Activated naive CD4-positive, alpha-beta T cell treated with anti-CD3 and anti-CD28 coated beads for 36 hours (primary cell): ENCODE measurements at regions not wholly inside any gene's neighbourhood (a gene's known extent, or its start where the extent isn't known, plus 50 kb on each side); places are given as distances from the start of the nearest gene placed in this dataset.

ENCODE experiments used
- CTCF ChIA-PET: fragments of 350-600 bp; sonication (Branson Sonifier 250); formaldehyde crosslinking; loops from one replicate; lab custom pipeline; 2021; ENCODE audit warnings: antibody characterized with exemption; lab: Charles Lee
- DNase-seq: peaks from one replicate; pipeline ENCODE4 v3.0.0-alpha.2; 2020
- H3K27ac Mint-ChIP-seq: one replicate; pipeline ENCODE4 v1.8.0; 2021; ENCODE audit warnings: mild to moderate bottlenecking, mixed read lengths
- H3K27me3 Mint-ChIP-seq: one replicate; pipeline ENCODE4 v1.8.0; 2021; ENCODE audit warnings: low read depth, mixed read lengths
- H3K36me3 Mint-ChIP-seq: one replicate; pipeline ENCODE4 v1.8.0; 2021; ENCODE audit warnings: low read depth, mixed read lengths
- H3K4me1 Mint-ChIP-seq: one replicate; pipeline ENCODE4 v1.8.0; 2021; ENCODE audit warnings: low read depth, mixed read lengths
- H3K4me3 Mint-ChIP-seq: one replicate; pipeline ENCODE4 v1.8.0; 2021; ENCODE audit warnings: mild to moderate bottlenecking, moderate library complexity, mixed read lengths
- H3K9me3 Mint-ChIP-seq: one replicate; pipeline ENCODE4 v1.8.0; 2021; ENCODE audit warnings: mixed read lengths
- intact Hi-C: fragments of 100-400 bp; cut with micrococcal nuclease; formaldehyde crosslinking; loops from one replicate; pipeline ENCODE4 v1.15.1; 2023

DNA sequence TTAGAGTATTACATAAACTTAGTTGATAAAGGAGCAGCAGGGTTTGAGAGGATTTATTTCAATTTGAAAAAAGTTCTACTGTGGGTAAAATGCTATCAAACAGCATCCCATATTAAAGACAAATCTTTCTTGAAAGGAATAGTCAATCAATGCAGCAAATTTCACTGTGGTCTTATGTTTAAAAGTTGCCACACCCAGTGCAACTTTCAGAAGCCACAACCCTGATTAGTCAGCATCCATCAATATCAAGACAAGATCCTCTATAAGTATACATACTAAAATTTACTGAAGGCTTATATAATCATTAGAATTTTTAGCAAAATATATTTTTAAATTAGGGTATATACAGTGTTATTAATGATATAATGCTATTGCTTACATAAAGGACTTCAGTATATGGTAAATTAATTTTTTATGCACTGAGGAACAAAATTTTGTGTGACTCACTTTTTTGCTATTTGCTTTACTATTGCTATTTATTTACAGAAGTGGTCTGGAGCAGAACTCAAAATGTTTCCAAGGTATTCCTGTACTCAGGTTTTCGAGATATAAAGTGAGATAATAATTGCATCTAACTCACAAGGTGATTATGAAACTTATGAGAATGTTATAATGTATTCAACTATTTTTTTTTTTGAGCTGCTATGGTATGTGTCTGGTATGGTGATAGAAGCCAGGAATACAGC is 1127.6 kb downstream of the ADGRL3 start:
- H3K27me3 Mint-ChIP-seq, result no peaks in the 10 kb centered on the region
- no peaks in the 10 kb centered on the region for H3K36me3 Mint-ChIP-seq
- intact Hi-C loops, result no loop called here
- no peaks in the 10 kb centered on the region for H3K4me1 Mint-ChIP-seq
- H3K4me3 Mint-ChIP-seq, result no peak overlapping the region
- H3K9me3 Mint-ChIP-seq, result no peaks in the 10 kb centered on the region
- CTCF ChIA-PET, result no interaction called here
- no peak for DNase-seq
- H3K27ac Mint-ChIP-seq, result no peak overlapping the region

DNA sequence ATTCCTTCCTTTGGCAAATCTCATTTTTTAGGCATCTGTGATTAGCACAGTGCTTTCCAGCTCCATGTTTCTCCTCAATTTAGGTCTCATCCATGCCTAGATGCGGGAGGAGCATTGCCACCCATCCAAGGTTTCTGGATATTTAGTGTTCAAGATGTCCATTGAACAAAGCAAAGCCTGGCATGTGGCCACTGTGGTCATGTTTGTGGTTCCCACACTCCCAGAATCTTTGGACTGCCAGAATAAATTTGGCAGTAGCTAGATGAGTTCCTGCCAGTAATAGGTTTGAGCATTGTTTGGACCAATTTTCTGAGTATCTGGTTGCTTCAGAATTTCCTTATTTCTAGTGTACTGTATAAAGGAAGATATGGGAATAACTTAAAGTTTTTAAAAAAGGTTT is 1124.1 kb downstream of the ADGRL3 start:
- H3K4me1 Mint-ChIP-seq, result no peaks in the 10 kb centered on the region

DNA sequence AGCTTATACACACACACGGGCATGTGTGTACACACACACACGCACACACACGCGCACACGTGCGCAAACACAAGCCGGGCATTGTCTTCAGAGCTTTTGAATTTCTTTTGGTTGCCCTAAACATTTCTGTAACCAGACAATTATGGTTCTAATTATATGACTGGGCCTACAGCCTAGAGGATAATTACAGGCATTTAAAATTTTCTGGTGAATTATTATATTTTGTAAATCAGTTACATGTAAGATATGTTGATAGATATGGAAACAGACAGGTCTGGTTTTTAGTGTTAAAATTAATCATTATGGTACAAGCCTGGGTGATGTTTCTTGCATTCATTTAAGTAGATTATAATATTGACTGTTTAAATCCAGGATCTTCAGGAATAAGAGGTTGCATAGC is 1120.5 kb downstream of the ADGRL3 start:
- peaks cover 11% of the 10 kb centered on the region for H3K9me3 Mint-ChIP-seq
- intact Hi-C loops, result no loop called here
- DNase-seq, result no peak
- no peak overlapping the region for H3K27ac Mint-ChIP-seq
- CTCF ChIA-PET, result no interaction called here
- no peaks in the 10 kb centered on the region for H3K36me3 Mint-ChIP-seq
- H3K27me3 Mint-ChIP-seq, result no peaks in the 10 kb centered on the region
- no peaks in the 10 kb centered on the region for H3K4me1 Mint-ChIP-seq
- H3K4me3 Mint-ChIP-seq, result no peak overlapping the region

More for the DNA sequence above, 1124.1 kb downstream of the ADGRL3 start:
- no peaks in the 10 kb centered on the region for H3K36me3 Mint-ChIP-seq
- no peak overlapping the region for H3K4me3 Mint-ChIP-seq
- DNase-seq, result no peak
- H3K27me3 Mint-ChIP-seq, result no peaks in the 10 kb centered on the region
- intact Hi-C loops, result no loop called here
- H3K9me3 Mint-ChIP-seq, result peaks cover 1% of the 10 kb centered on the region
- CTCF ChIA-PET, result no interaction called here
- H3K27ac Mint-ChIP-seq, result no peak overlapping the region

DNA sequence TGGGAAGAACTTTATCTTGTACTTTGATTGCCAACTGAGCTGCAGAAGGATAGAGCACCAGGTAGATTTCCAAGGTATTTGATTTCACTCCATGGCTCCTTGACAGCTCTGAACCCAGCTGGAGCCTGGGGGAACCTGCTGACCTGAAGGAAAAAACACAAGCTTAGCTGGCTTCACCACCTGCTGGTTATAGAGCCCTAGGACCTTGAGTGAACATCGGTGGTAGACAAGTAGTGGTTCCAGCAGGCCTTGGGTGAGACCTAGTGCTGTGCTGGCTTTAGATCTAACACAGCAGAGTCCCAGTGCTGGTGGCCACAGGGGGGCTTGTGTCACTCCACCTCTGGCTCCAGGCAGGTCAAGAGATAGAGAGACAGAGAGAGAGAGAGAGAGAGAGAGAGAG is 1102.6 kb downstream of the ADGRL3 start:
- Mint-ChIP-seq H3K9me3 (peaks cover 20% of the 10 kb centered on the region), H3K36me3 (no peaks in the 10 kb centered on the region), H3K27me3 (no peaks in the 10 kb centered on the region), H3K4me1 (no peaks in the 10 kb centered on the region), H3K27ac (no peak overlapping the region), H3K4me3 (no peak overlapping the region)
- intact Hi-C loops, result no loop called here
- CTCF ChIA-PET, result no interaction called here
- no peak for DNase-seq

DNA sequence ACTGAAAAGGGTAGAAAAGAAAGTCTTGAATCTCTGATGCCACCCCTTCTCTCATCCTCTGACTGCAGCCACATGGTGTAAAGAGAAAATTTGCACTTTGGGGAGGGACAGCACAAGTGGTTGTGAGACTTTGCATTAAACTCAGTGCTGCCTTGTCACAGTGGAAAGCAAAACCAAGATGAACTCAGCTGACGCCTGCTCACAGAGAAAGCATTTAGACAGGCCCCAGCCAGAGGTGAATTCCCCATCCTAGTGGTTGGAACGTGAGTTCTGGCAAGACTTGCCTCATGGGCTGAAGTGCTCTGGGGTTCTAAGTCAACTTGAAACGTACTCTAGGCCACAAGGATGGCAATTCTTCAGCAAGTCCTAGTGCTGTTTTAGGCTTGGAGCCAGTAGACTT is 1101.4 kb downstream of the ADGRL3 start:
- H3K27ac Mint-ChIP-seq, result no peak overlapping the region
- H3K4me1 Mint-ChIP-seq, result no peaks in the 10 kb centered on the region
- no peaks in the 10 kb centered on the region for H3K27me3 Mint-ChIP-seq
- CTCF ChIA-PET, result no interaction called here
- intact Hi-C loops, result no loop called here
- H3K9me3 Mint-ChIP-seq, result peaks cover 18% of the 10 kb centered on the region
- no peaks in the 10 kb centered on the region for H3K36me3 Mint-ChIP-seq
- H3K4me3 Mint-ChIP-seq, result no peak overlapping the region
- DNase-seq, result no peak

DNA sequence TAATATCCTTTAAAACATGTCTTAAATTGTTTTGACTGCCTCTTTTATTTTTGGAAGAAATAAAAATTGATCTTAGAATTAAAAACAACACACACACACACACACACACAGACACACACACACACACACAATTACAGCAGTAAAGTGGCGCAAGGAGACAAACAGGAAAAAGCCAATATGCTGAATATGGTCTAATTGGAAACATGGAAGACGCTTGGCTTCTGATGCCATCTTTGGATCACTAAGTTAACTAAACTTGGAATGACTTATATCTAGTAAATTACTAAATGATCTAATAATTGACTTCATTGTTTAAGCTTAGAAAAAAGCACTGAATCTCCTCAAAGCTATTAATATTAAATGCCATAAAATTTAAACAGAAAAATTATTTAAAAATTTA is 1093.4 kb downstream of the ADGRL3 start:
- intact Hi-C loops, result no loop called here
- peaks cover 11% of the 10 kb centered on the region for H3K9me3 Mint-ChIP-seq
- H3K36me3 Mint-ChIP-seq, result no peaks in the 10 kb centered on the region
- no peaks in the 10 kb centered on the region for H3K4me1 Mint-ChIP-seq
- no peak for DNase-seq
- no peaks in the 10 kb centered on the region for H3K27me3 Mint-ChIP-seq
- CTCF ChIA-PET, result no interaction called here
- H3K4me3 Mint-ChIP-seq, result no peak overlapping the region
- no peak overlapping the region for H3K27ac Mint-ChIP-seq

DNA sequence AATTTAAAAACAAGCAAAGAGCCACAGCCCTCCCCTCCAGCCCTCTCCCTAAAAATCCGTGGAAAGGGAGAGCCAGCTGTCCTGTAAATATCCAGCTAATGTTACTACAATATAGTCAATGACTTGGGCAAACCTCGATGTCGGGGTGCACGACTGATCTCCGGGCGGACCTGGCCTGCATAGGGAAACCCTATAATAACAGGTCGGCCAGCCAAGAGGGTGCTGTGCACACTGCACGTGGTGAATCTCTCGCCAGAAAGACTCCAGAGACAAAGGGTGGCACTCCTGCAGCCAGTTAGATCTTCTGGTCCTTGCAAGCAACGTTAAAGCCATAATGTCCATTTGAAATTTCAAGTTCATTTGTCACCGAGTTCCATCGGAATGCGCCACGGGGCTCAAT is 1092.8 kb downstream of the ADGRL3 start:
- intact Hi-C loops, result no loop called here
- H3K36me3 Mint-ChIP-seq, result no peaks in the 10 kb centered on the region
- CTCF ChIA-PET, result no interaction called here
- peaks cover 11% of the 10 kb centered on the region for H3K9me3 Mint-ChIP-seq
- no peak overlapping the region for H3K4me3 Mint-ChIP-seq
- no peaks in the 10 kb centered on the region for H3K4me1 Mint-ChIP-seq
- DNase-seq, result no peak
- H3K27me3 Mint-ChIP-seq, result no peaks in the 10 kb centered on the region
- no peak overlapping the region for H3K27ac Mint-ChIP-seq

DNA sequence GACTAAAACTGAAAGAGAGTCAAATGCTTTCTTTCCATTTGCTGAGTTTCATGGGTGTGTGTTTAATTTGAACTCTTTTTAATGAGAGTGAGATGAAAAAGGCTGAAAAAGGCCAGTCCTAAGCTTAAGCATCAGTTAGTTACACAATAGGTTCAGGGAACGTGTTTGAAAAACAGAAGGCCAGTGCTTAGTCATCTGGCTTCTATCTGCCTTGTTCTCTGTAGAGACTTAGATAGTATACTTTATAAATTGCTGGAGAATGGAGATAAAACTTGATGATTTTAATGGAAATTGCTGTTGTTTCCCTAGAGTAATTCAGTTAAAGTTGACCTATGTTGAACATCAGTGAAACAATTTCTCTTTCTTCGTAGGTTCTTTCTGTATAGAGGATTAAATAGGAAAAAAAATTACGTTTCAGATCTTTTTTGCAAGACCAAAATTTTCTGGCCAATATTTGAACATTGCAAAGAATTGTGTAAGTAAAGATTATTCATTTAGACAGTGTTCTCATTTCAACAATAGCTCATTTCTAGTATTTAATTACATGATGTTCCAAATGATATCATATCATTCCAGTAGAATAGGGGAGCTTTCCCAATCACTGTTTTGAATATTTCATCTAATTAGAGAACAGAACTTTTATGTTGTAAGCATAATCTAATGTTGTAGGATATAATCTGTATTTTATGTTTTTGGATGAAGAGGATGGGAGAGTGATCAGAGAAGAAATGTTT is 1088.8 kb downstream of the ADGRL3 start:
- CTCF ChIA-PET, result interaction anchor here (0.6 kb wide), 1 partner anchor 963 kb away, joined by 3 read pairs; no protein-coding TSS in a partner anchor
- intact Hi-C loops, result no loop called here
- Mint-ChIP-seq H3K36me3 (no peaks in the 10 kb centered on the region), H3K9me3 (peaks cover 6% of the 10 kb centered on the region), H3K27me3 (no peaks in the 10 kb centered on the region), H3K4me1 (no peaks in the 10 kb centered on the region), H3K27ac (no peak overlapping the region), H3K4me3 (no peak overlapping the region)
- DNase-seq, result no peak

DNA sequence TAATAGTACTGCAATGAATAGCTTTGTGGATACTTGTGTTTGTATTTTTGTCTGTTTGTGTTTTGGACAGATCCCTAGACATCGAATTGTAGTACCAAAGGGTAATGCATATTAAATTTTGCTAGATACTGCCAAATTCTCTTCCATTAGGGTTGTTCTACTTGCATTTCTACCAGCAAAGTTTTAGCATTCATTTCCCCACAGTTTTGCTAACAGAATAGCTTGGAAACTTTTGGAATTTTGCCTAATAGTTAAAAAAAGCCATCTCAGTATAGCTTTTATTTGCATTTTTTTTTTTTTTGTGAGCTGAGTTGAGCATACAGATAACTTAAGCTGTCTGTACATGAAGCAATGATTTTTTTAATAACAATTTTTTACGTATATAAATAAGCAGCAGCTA is 1084.9 kb downstream of the ADGRL3 start:
- DNase-seq, result no peak
- no peaks in the 10 kb centered on the region for H3K27me3 Mint-ChIP-seq
- H3K36me3 Mint-ChIP-seq, result no peaks in the 10 kb centered on the region
- intact Hi-C loops, result no loop called here
- CTCF ChIA-PET, result no interaction called here
- peaks cover 6% of the 10 kb centered on the region for H3K9me3 Mint-ChIP-seq
- no peaks in the 10 kb centered on the region for H3K4me1 Mint-ChIP-seq
- H3K27ac Mint-ChIP-seq, result no peak overlapping the region
- H3K4me3 Mint-ChIP-seq, result no peak overlapping the region

DNA sequence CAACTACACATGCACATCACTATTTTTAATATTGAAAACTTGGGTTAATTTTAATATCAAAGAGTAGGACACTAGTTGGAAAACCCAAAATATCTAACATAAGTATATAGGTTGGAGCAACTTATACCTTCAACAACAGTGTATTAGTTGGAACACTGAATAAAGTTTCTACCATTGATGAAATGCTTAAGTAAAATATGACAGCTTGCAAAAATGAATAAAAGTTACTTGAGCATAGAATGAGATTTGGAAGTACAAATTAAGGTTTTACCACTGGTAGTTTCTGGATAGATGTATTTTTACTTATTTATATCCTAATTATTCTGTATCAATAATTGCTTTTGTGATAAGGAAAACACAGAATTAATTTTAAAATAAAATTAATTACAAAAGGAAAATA is 1079.6 kb downstream of the ADGRL3 start:
- Mint-ChIP-seq H3K4me3 (no peak overlapping the region), H3K4me1 (no peaks in the 10 kb centered on the region), H3K36me3 (no peaks in the 10 kb centered on the region), H3K27ac (no peak overlapping the region), H3K27me3 (no peaks in the 10 kb centered on the region), H3K9me3 (peaks cover 6% of the 10 kb centered on the region)
- no peak for DNase-seq
- intact Hi-C loops, result no loop called here
- CTCF ChIA-PET, result no interaction called here

DNA sequence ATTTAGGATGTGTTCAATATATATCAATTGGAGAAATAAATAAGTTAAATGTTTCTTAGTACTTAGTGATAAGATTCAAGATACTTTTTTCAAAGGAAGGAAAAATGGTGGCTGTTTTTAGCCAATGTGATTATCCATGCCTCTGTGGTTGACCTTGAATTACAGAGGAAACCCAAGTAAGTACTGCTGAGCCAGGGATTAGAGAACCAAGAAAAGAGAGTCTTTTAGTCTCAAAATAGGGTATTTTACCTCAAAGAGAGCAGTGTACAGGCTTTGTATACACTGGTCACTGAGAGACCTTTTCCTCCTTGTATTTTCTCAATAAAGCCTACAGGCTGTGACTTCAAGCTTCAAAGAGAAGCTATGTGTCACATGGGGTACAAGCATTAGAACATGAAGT is 1075.3 kb downstream of the ADGRL3 start:
- H3K27ac Mint-ChIP-seq, result no peak overlapping the region
- no peaks in the 10 kb centered on the region for H3K36me3 Mint-ChIP-seq
- intact Hi-C loops, result no loop called here
- DNase-seq, result no peak
- peaks cover 7% of the 10 kb centered on the region for H3K9me3 Mint-ChIP-seq
- no peaks in the 10 kb centered on the region for H3K4me1 Mint-ChIP-seq
- H3K27me3 Mint-ChIP-seq, result no peaks in the 10 kb centered on the region
- CTCF ChIA-PET, result no interaction called here
- no peak overlapping the region for H3K4me3 Mint-ChIP-seq

DNA sequence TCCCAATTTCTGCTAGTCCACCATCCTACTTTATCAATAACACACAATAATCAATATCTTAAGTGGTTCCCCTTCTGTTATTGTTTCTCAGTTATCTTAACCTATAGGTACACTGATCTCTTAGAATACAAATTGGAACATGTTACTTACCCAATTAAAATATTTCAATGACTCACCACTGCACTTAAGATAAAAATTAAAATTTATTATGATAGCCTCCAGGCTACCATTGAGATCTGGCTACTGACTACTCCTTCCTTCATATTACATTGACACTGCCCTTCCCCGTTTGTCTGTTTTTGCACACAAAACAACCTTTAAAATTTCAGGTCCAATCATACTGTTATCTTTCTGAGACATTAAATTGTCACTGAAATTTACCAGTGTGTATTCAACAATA is 1074.7 kb downstream of the ADGRL3 start:
- Mint-ChIP-seq H3K27ac (no peak overlapping the region), H3K4me3 (no peak overlapping the region), H3K4me1 (no peaks in the 10 kb centered on the region), H3K9me3 (peaks cover 7% of the 10 kb centered on the region), H3K36me3 (no peaks in the 10 kb centered on the region), H3K27me3 (no peaks in the 10 kb centered on the region)
- no peak for DNase-seq
- intact Hi-C loops, result no loop called here
- CTCF ChIA-PET, result no interaction called here

DNA sequence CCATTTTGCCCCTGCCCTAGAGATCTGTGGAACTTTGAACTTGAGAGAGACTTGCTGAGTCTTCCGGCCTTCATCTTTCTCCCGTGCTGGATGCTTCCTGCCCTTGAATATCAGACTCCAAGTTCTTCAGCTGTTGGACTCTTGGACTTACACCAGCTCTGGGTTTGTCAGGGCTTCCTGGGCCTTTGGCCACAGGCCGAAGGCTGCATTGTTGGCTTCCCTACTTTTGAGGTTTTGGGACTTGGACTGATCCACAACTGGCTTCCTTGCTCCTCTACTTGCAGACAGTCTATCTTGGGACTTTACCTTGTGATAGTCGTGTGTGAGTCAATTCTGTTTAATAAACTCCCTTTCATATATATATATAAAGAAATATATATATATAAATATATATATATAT is 1071.0 kb downstream of the ADGRL3 start:
- CTCF ChIA-PET, result no interaction called here

More for the DNA sequence above, 1071.0 kb downstream of the ADGRL3 start:
- Mint-ChIP-seq H3K4me1 (no peaks in the 10 kb centered on the region), H3K27me3 (no peaks in the 10 kb centered on the region), H3K9me3 (peaks cover 6% of the 10 kb centered on the region), H3K36me3 (no peaks in the 10 kb centered on the region), H3K4me3 (no peak overlapping the region), H3K27ac (no peak overlapping the region)
- DNase-seq, result no peak
- intact Hi-C loops, result no loop called here
